K562 (cell line): ENCODE measurements at regions not wholly inside any gene's neighbourhood (a gene's known extent, or its start where the extent isn't known, plus 50 kb on each side); places are given as distances from the start of the nearest gene placed in this dataset.

Experiments used
- ATAC-seq: fragments of 200-7000 bp; cut with Tn5 transposase; 3 replicates; pipeline ENCODE4 v1.9.1; 2020; ENCODE audit warnings: moderate library complexity
- BruUV-seq: library from RNA; stranded (reverse); fragments of 400-500 nt; replicated peaks from 2 replicates; lab custom pipeline; 2021; lab: Mats Ljungman, UMichigan
- CTCF ChIA-PET: fragments of 300-600 bp; formaldehyde crosslinking; extraction: SDS; loops from one replicate; lab custom pipeline; 2021; ENCODE audit warnings: low intra/inter-chr PET ratio; lab: Yijun Ruan, JAX
- POLR2A ChIA-PET: fragments of 300-600, 350-650 bp; sonication (Branson Sonifier 250); formaldehyde crosslinking; extraction: SDS; loops from one replicate; lab custom pipeline; 2021; ENCODE audit warnings: antibody characterized with exemption, inconsistent platforms; lab: Yijun Ruan, JAX
- DNase-seq, 4 experiments: peaks; one replicate each; pipeline versions ENCODE4 v3.0.0 to v3.0.0-alpha.2; 2011 to 2018; ENCODE audit warnings: low spot score in 3 of 4, mixed read lengths in 3 of 4; ENCODE audit errors: extremely low read depth in 1 of 4
- FAIRE-seq: peaks from 2 replicates; lab custom pipeline; 2011; peaks lifted over from hg19 to GRCh38; lab: Jason Lieb, UNC
- H2AFZ ChIP-seq: 2 replicates; pipeline ENCODE4 v1.6.0; 2011; ENCODE audit warnings: low read depth, low read length, control low read depth, inconsistent platforms
- H3K27ac ChIP-seq: fragments of 200-600 bp; 3 replicates; pipeline ENCODE4 v1.8.0; 2011; ENCODE audit warnings: low read depth, mild to moderate bottlenecking, control low read depth, inconsistent platforms, low read length, moderate library complexity, mixed read lengths; ENCODE audit errors: extremely low read depth
- H3K27me3 ChIP-seq, 2 experiments: fragments of 300-600 bp in 1 of 2; 2 replicates in 1 of 2; 3 replicates in 1 of 2; pipeline versions ENCODE4 v1.6.0 to v1.8.0; 2011; ENCODE audit warnings: inconsistent platforms in 2 of 2, low read length in 2 of 2, mild to moderate bottlenecking in 1 of 2, mixed read lengths in 1 of 2, moderate library complexity in 1 of 2; ENCODE audit not compliant: control insufficient read depth in 2 of 2, insufficient read depth in 2 of 2
- H3K36me3 ChIP-seq: fragments of 300-600 bp; 3 replicates; pipeline ENCODE4 v1.8.0; 2011; ENCODE audit warnings: mild to moderate bottlenecking, low read length, inconsistent platforms; ENCODE audit not compliant: control insufficient read depth, insufficient read depth
- H3K4me1 ChIP-seq, 2 experiments: fragments of 200-600 bp in 1 of 2; replicated peaks in 1 of 2; 2 replicates in 1 of 2; 3 replicates in 1 of 2; pipeline versions ENCODE4 v1.5.1 to v1.8.0; 2011; ENCODE audit warnings: inconsistent platforms in 2 of 2, low read length in 2 of 2, mild to moderate bottlenecking in 1 of 2, mixed read lengths in 1 of 2, moderate library complexity in 1 of 2; ENCODE audit not compliant: control insufficient read depth in 2 of 2, insufficient read depth in 2 of 2
- H3K4me2 ChIP-seq: 2 replicates; pipeline ENCODE4 v1.6.1; 2011; ENCODE audit warnings: low read length, control low read depth, inconsistent platforms, mixed read lengths; ENCODE audit not compliant: insufficient read depth
- H3K4me3 ChIP-seq: fragments of 200-600 bp; sonication (generic), shearing (Covaris generic); 2 replicates; pipeline ENCODE4 v1.5.1; 2016; ENCODE audit warnings: control low read depth, inconsistent platforms
- H3K79me2 ChIP-seq: fragments of 200-600 bp; 3 replicates; pipeline ENCODE4 v1.8.0; 2011; ENCODE audit warnings: low read length, inconsistent platforms; ENCODE audit not compliant: control insufficient read depth, insufficient read depth
- H3K9ac ChIP-seq, 2 experiments: 2 replicates each; pipeline versions ENCODE4 v1.6.0 to v1.6.1; 2011; ENCODE audit warnings: low read depth in 2 of 2, low read length in 2 of 2, control low read depth in 1 of 2, inconsistent platforms in 1 of 2, mild to moderate bottlenecking in 1 of 2, mixed read lengths in 1 of 2; ENCODE audit not compliant: insufficient read depth in 1 of 2
- H3K9me1 ChIP-seq: one replicate; pipeline ENCODE4 v1.6.0; 2011; ENCODE audit warnings: inconsistent platforms, mild to moderate bottlenecking, low read length, moderate library complexity; ENCODE audit not compliant: control insufficient read depth, insufficient read depth
- H3K9me3 ChIP-seq: replicated peaks from 2 replicates; pipeline ENCODE4 v1.5.1; 2011; ENCODE audit warnings: low read depth, low read length, inconsistent platforms; ENCODE audit not compliant: control insufficient read depth, insufficient read depth
- H4K20me1 ChIP-seq: replicated peaks from 2 replicates; pipeline ENCODE4 v1.6.1; 2011; ENCODE audit warnings: low read length, inconsistent platforms, mixed read lengths; ENCODE audit not compliant: control insufficient read depth, insufficient read depth
- CEBPZ ChIP-seq: fragments of 150-350 bp; IDR thresholded peaks from 2 replicates; pipeline ENCODE4 v1.6.1; 2014; ENCODE audit warnings: low read depth, mild to moderate bottlenecking, low read length, borderline replicate concordance
- CTBP1 ChIP-seq: fragments of 450-650 bp; IDR thresholded peaks from 2 replicates; pipeline ENCODE4 v1.6.1; 2016; ENCODE audit warnings: borderline replicate concordance
- ETV5 ChIP-seq: sonication (generic); formaldehyde crosslinking; IDR thresholded peaks from 2 replicates; pipeline ENCODE4 v1.4.0; 2020; ENCODE audit warnings: low read depth, mild to moderate bottlenecking, missing genetic modification reagents
- KAT7 ChIP-seq: sonication (generic); formaldehyde crosslinking; IDR thresholded peaks from 2 replicates; pipeline ENCODE4 v1.8.0; 2022; ENCODE audit warnings: missing genetic modification reagents, mild to moderate bottlenecking, borderline replicate concordance
- MIER1 ChIP-seq: fragments of 450-650 bp; IDR thresholded peaks from 2 replicates; pipeline ENCODE4 v1.6.1; 2016; ENCODE audit warnings: antibody characterized with exemption, mild to moderate bottlenecking, low read depth
- ZBED1 ChIP-seq: IDR thresholded peaks from 2 replicates; pipeline ENCODE4 v1.6.1; 2014
- ZBTB7A ChIP-seq: IDR thresholded peaks from 2 replicates; pipeline ENCODE4 v1.6.1; 2011; ENCODE audit warnings: low read depth, mild to moderate bottlenecking, low read length, moderate library complexity, borderline replicate concordance; ENCODE audit not compliant: control insufficient read depth
- ZNF134 ChIP-seq: fragments of 250-450 bp; sonication (Bioruptor Pico); conservative IDR thresholded peaks from 2 replicates; pipeline ENCODE4 v1.4.0; 2020
- ZNF224 ChIP-seq: sonication (generic); formaldehyde crosslinking; IDR thresholded peaks from 2 replicates; pipeline ENCODE4 v1.8.0; 2022; ENCODE audit warnings: mild to moderate bottlenecking, missing genetic modification reagents
- ZNF431 ChIP-seq: sonication (generic); formaldehyde crosslinking; IDR thresholded peaks from 2 replicates; pipeline ENCODE4 v1.8.0; 2022; ENCODE audit warnings: mild to moderate bottlenecking, missing genetic modification reagents
- ZNF511 ChIP-seq: sonication (generic); formaldehyde crosslinking; IDR thresholded peaks from 2 replicates; pipeline ENCODE4 v1.8.0; 2022; ENCODE audit warnings: mild to moderate bottlenecking, missing genetic modification reagents
- ZNF668 ChIP-seq: fragments of 250-450 bp; sonication (Bioruptor Pico); IDR thresholded peaks from 2 replicates; pipeline ENCODE4 v1.8.0; 2022; ENCODE audit warnings: mild to moderate bottlenecking, inconsistent platforms
- ZSCAN29 ChIP-seq: fragments of 450-650 bp; IDR thresholded peaks from 2 replicates; pipeline ENCODE4 v1.6.1; 2017
- WGBS: fragments of 100-300 bp; shearing (Covaris generic); methylation state at CpG from one replicate; pipeline ENCODE4 v1.1.6; 2016; ENCODE audit warnings: low coverage, mixed read lengths; ENCODE audit not compliant: insufficient coverage; ENCODE audit errors: missing lambda C conversion rate; 5-methylcytosine and 5-hydroxymethylcytosine counted together
- in situ Hi-C: fragments of 300-500 bp; cut with MboI; formaldehyde crosslinking; loops from 4 replicates; pipeline ENCODE4 v1.15.0; 2018; ENCODE audit warnings: inconsistent platforms, mixed read lengths
- intact Hi-C: fragments of 100-400 bp; cut with micrococcal nuclease; formaldehyde crosslinking; loops from 2 replicates; pipeline ENCODE4 v1.14.2; 2022

- BruUV-seq, result no TSS peak
- in situ Hi-C loops, result no loop called here
Measured at GRCh38 chr13:63041640-63042414, 1626.2 kb upstream of the PCDH20 start.

GRCh38 chr13:63026285-63026797 lies 1610.7 kb upstream of the PCDH20 start:
- WGBS, result 3% methylated on average over 2 of the region's 3 CpGs
- Histone ChIP-seq H3K9ac (no peak overlapping the region), H2AFZ (no peak overlapping the region), H3K79me2 (no peaks in the 10 kb centered on the region), H3K4me3 (no peak overlapping the region), H3K4me1 (no peaks in the 10 kb centered on the region), H3K4me2 (no peak overlapping the region), H3K9me1 (no peaks in the 10 kb centered on the region), H3K9me3 (no peaks in the 10 kb centered on the region), H4K20me1 (no peaks in the 10 kb centered on the region), H3K27ac (no peak overlapping the region), H3K36me3 (no peaks in the 10 kb centered on the region), H3K27me3 (no peaks in the 10 kb centered on the region)
- BruUV-seq, result no TSS peak
- intact Hi-C loops, result no loop called here
- no peak for ATAC-seq
- ChIA-PET CTCF (no interaction called here), POLR2A (no interaction called here)
- DNase-seq, result no peak
- in situ Hi-C loops, result no loop called here
- no peak for FAIRE-seq
- TF ChIP-seq ZBTB7A (no peak), ZSCAN29 (no peak), CEBPZ (no peak), ZNF511 (CRISPR knock-in tag) (no peak), ZBED1 (no peak), ZNF134 (CRISPR knock-in tag) (no peak), CTBP1 (no peak), ETV5 (CRISPR knock-in tag) (no peak), ZNF668 (CRISPR knock-in tag) (no peak), MIER1 (no peak), ZNF431 (CRISPR knock-in tag) (no peak), KAT7 (CRISPR knock-in tag) (no peak)

More at GRCh38 chr13:63041640-63042414, 1626.2 kb upstream of the PCDH20 start:
- DNase-seq (no peak), FAIRE-seq (no peak), ATAC-seq (no peak)
- Histone ChIP-seq H3K79me2 (no peaks in the 10 kb centered on the region), H3K9me3 (no peaks in the 10 kb centered on the region; the same call in 1 of the 2 replicates), H3K4me2 (no peak overlapping the region), H3K4me3 (no peak overlapping the region), H3K36me3 (no peaks in the 10 kb centered on the region), H4K20me1 (no peaks in the 10 kb centered on the region), H3K27me3 (no peaks in the 10 kb centered on the region), H3K9me1 (no peaks in the 10 kb centered on the region), H3K27ac (no peak overlapping the region), H2AFZ (no peak overlapping the region), H3K9ac (no peak overlapping the region), H3K4me1 (no peaks in the 10 kb centered on the region)
- POLR2A ChIA-PET, result no interaction called here
- 0% methylated on average over 4 of the region's 4 CpGs for WGBS
- CTCF ChIA-PET, result no interaction called here
- intact Hi-C loops, result no loop called here
- TF ChIP-seq ZNF431 (CRISPR knock-in tag) (no peak), ZNF224 (CRISPR knock-in tag) (no peak)
